ENCODE measurements at regions not wholly inside any gene's neighbourhood (a gene's known extent, or its start where the extent isn't known, plus 50 kb on each side); places are given as distances from the start of the nearest gene placed in this dataset.
A peak's percentile ranks its signal among the peaks of the same experiment; 100 is the strongest.
"Not testable (repeated sequence)": the region's sequence is repeated elsewhere in the genome, so short reads cannot be mapped to it uniquely, and the experiment has no call there.

GRCh38 chr6:166806217-166806838, 150.0 kb downstream of the RNASET2 start:
- DNase-seq (ENCODE audit: low read depth), result no peak

GRCh38 chr6:166803471-166803870, 152.9 kb downstream of the RNASET2 start:
- no peak for DNase-seq (ENCODE audit: low read depth)

GRCh38 chr6:166802401-166802800, 153.9 kb downstream of the RNASET2 start:
- DNase-seq (ENCODE audit: low read depth), result no peak

- no peak for DNase-seq (ENCODE audit: low read depth)
Measured at GRCh38 chr6:166800137-166800536, 156.2 kb downstream of the RNASET2 start.

- DNase-seq (ENCODE audit: low read depth), result no peak
Measured at GRCh38 chr6:166798652-166799051, 157.7 kb downstream of the RNASET2 start.

GRCh38 chr6:166796610-166797009, 159.7 kb downstream of the RNASET2 start:
- DNase-seq (ENCODE audit: low read depth), result no peak

GRCh38 chr6:166795879-166796278, 160.5 kb downstream of the RNASET2 start:
- DNase-seq (ENCODE audit: low read depth), result no peak

- DNase-seq (ENCODE audit: low read depth), result not testable (repeated sequence)
Measured at GRCh38 chr6:166790808-166791207, 163.8 kb upstream of the RPS6KA2 start.

- not testable (repeated sequence) for DNase-seq (ENCODE audit: low read depth)
Measured at GRCh38 chr6:166788846-166789529, 161.9 kb upstream of the RPS6KA2 start.

GRCh38 chr6:166786704-166787293, 159.7 kb upstream of the RPS6KA2 start:
- DNase-seq (ENCODE audit: low read depth), result peak; percentile 7

- no peak for DNase-seq (ENCODE audit: low read depth)
Measured at GRCh38 chr6:166785131-166785530, 158.1 kb upstream of the RPS6KA2 start.

GRCh38 chr6:166784691-166785090, 157.6 kb upstream of the RPS6KA2 start:
- no peak for DNase-seq (ENCODE audit: low read depth)

- DNase-seq (ENCODE audit: low read depth), result no peak
Measured at GRCh38 chr6:166782520-166782919, 155.5 kb upstream of the RPS6KA2 start.

GRCh38 chr6:166781331-166781730, 154.3 kb upstream of the RPS6KA2 start:
- DNase-seq (ENCODE audit: low read depth), result no peak

- no peak for DNase-seq (ENCODE audit: low read depth)
Measured at GRCh38 chr6:166779963-166780683, 153.1 kb upstream of the RPS6KA2 start.

GRCh38 chr6:166779381-166779780, 152.3 kb upstream of the RPS6KA2 start:
- DNase-seq (ENCODE audit: low read depth), result no peak

- DNase-seq (ENCODE audit: low read depth), result no peak
Measured at GRCh38 chr6:166778776-166779175, 151.7 kb upstream of the RPS6KA2 start.

GRCh38 chr6:166778046-166778445, 151.0 kb upstream of the RPS6KA2 start:
- no peak for DNase-seq (ENCODE audit: low read depth)

- DNase-seq (ENCODE audit: low read depth), result no peak
Measured at GRCh38 chr6:166777096-166777630, 150.1 kb upstream of the RPS6KA2 start.

GRCh38 chr6:166776571-166776970, 149.5 kb upstream of the RPS6KA2 start:
- no peak for DNase-seq (ENCODE audit: low read depth)

- DNase-seq (ENCODE audit: low read depth), result no peak
Measured at GRCh38 chr6:166775923-166776220, 148.8 kb upstream of the RPS6KA2 start.

GRCh38 chr6:166775180-166775922, 148.3 kb upstream of the RPS6KA2 start:
- peak; percentile 51 for DNase-seq (ENCODE audit: low read depth)

All from CMK (cell line).